Hematopoietic multipotent progenitor cell treated with erythropoietin and hydrocortisone succinate and interleukin-3 and kit ligand, for 17 days (in vitro differentiated cells): ENCODE measurements at regions not wholly inside any gene's neighbourhood (a gene's known extent, or its start where the extent isn't known, plus 50 kb on each side); places are given as distances from the start of the nearest gene placed in this dataset.

ENCODE experiments used
- DNase-seq: peaks from one replicate; pipeline ENCODE4 v3.0.0-alpha.2; 2015; ENCODE audit warnings: low spot score

DNA sequence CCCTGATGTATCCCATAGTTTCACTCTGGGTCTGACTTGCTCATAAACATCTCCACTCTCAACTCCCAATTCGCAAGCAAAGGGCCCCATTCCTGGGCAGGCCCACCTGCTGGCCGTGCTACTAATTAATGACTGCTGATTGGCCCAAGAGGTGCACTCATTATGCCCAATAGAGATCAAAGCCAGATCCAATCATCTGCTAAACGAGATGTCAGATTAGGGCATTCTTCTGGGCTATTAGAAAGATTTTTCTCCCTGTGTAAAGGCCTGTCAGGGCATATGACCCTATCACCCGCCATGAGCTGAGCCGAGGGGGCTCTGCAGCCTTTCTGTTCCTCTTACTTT lies 103.4 kb upstream of the HAAO start:
- no peak for DNase-seq

- DNase-seq, result no peak
Observed at GRCh38 chr2:42895134-42895790, 102.9 kb upstream of the HAAO start.

GRCh38 chr2:42893047-42893758 lies 100.8 kb upstream of the HAAO start:
- DNase-seq, result no peak

- no peak for DNase-seq
Observed at GRCh38 chr2:42890791-42891355, 98.5 kb upstream of the HAAO start.

DNA sequence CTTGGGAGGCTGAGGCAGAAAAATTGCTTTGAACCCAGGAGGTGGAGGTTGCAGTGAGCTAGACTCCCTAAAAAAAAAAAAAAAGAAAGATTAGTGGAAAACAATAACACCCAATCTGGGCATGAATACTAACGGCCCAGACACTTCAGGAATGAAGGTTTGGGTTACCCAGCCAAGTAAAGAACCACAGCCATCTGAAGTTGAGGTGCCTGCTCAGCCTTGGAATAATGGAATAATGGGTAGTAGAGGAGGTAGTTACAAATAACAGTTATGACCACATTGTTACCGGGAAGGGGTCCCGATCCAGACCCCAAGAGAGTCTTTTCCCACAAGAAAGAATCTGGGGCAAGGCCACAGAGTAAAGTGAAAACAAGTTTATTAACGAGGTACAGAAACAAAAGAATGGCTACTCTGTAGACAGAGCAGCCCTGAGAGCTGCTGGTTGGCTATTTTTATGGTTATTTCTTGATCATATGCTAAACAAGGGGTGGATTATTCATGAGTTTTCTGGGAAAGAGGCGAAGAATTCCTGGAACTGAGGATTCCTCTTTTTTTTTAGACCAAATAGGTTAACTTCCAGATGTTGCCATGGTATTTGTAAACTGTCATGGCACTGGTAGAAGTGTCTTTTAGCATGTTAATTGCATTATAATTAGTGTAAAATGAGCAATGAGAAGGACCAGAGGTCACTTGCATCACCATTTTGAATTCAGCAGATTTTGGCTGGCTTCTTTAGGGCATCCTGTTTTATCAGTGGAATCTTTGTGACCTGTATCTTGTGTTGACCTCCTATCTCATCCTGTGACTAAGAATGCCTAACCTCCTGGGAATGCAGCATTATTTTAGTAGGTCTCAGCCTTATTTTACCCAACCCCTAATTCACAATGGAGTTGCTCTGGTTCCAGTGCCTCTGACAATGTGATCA lies 96.2 kb upstream of the HAAO start:
- DNase-seq, result no peak

- no peak for DNase-seq
Observed at GRCh38 chr2:42886921-42887320, 94.5 kb upstream of the HAAO start.

- no peak for DNase-seq
Observed at GRCh38 chr2:42882756-42883155, 90.4 kb upstream of the HAAO start.

DNA sequence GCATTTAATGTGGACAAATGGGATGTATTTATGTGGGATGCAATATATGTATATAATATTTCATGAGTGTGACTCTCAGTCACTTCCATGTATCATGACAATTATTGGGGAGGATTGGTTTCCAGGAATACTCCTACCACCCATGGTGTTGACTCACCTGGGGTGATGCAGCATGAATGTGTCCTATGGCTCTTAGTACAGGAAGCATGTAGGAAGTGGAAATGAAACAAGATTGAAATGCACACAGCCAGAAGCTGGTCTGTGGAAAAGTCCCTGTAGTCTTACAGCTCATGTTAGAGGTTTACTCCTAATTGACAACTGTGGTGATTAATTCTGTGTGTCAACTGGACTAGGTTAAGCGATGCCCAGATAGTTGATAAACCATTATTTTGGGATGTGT lies 89.3 kb upstream of the HAAO start:
- no peak for DNase-seq

DNA sequence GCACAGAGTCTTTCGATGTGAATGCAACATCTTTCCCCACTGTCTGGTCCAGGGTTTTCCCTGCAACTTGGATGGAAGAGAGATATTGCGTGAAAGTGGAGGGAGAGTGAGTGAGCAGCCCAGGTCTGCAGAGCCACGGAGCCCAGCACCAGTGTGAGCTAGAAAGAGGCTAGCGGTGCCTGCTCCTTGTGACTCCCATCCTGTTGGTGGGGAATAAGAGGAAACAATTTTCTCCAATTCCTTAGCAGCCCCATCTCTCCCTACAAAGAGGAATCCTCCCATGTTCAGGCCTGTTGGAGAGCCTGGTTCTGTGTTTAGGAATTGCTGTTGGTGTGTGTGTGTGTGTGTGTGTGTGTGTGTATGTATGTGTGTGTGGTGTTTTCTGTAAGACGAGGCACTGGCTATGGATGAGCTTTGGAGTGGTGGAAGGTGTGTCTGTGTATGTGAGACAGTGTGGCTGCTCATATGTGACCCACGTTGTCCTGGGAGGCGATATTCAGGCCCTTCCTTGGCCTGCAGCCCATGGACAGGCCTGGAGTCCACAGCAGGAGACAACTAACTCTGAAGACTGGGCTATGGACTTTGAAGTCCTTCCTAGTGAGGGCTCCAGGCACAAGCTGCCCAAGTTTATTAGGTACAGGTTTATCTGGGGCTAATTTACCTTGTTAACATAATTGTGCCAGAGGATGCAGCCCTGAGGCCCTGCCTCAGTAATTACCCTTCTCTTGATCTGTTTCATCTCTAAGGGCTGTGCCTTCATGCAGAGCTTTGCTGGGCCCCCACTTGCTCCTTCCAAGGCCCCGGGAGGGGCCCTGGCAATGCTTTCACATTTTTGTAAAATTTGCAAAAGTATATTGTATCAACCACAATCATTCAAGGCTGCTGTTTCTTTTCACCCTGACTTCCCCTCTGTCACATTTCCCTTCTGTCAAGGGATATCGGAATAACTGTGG lies 88.6 kb upstream of the HAAO start:
- DNase-seq, result no peak

DNA sequence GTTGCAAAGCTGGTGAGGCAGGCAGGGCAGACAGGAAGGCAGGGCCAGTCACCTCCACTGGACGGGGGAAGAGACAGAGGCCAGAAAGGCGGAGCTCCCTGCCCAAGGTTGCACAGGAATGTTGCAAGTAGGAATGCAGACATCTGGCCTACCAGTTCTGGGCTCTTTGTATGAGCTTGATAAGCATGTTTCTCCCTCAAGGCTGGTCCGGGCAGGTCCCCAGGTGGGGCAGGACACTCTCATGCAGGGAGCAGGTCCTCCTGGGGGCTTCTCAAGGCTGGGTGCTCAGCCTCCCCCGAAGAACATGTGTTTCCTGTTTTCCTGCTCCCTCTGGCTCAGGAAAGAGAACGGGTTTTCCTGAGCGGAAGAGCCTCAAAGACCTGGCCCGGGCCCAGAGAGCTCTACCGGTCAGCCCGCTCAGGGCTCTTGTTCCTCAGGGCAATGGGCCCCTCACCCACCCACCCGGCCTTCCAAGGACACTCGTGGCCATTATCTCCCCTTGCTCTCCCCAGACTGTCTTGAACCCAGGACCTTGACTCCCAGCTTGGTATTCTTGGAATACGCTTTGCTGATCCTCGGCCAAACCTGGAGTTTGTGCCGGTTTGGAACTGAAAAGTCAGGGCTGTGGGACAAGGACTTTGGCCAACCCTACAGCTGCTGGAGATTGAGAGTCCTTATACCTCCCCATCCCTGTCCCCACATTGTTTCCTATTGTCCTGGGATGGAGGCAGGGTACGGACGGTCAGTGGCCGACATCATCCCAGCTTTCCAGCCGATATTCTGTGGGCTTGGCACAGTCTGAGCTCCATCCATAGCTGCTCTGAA lies 87.7 kb upstream of the HAAO start:
- no peak for DNase-seq

GRCh38 chr2:42879121-42879705 lies 86.8 kb upstream of the HAAO start:
- DNase-seq, result no peak

- DNase-seq, result no peak
Observed at GRCh38 chr2:42878581-42878980, 86.2 kb upstream of the HAAO start.

DNA sequence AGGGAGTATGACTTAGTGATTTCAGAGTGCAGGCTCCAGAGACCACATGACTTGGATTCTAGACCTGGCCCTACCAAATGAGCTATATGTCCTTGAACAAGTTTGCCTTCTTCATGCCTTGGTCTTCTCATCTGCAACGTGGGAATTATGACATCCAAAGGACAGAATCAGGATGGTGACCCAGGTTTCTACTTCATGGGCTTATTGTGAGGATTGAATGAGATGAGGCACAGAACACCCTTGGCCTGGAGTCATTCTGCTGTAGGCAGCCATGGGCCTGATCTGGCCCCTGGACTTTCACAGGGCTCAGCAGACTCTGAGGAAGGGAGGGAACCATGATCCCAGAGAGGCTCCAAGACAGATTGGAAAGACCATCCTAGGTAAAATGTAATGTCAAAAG lies 85.6 kb upstream of the HAAO start:
- no peak for DNase-seq

GRCh38 chr2:42877511-42877910 lies 85.1 kb upstream of the HAAO start:
- no peak for DNase-seq

DNA sequence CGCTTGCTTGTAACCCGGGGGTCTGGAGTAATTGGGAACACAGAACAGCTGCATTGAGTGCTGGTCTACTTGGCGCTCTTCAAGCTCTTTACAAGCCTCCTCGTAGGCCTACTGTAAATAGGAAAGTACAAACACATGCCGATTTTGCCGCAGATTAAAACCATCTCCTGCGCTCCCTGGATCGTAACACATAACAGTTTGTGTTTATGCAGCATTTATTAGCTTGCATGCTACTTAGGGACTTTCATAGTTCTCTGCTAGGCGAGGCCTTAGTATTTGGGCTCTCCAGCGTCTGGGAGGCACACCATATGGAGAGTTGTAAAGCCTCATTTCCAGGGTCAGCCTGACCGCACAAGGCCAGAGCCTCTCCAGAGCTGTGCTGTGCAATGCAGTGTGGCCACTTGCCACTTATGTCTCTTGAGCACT lies 84.0 kb upstream of the HAAO start:
- DNase-seq, result no peak

- DNase-seq, result no peak
Observed at GRCh38 chr2:42875880-42876279, 83.5 kb upstream of the HAAO start.

DNA sequence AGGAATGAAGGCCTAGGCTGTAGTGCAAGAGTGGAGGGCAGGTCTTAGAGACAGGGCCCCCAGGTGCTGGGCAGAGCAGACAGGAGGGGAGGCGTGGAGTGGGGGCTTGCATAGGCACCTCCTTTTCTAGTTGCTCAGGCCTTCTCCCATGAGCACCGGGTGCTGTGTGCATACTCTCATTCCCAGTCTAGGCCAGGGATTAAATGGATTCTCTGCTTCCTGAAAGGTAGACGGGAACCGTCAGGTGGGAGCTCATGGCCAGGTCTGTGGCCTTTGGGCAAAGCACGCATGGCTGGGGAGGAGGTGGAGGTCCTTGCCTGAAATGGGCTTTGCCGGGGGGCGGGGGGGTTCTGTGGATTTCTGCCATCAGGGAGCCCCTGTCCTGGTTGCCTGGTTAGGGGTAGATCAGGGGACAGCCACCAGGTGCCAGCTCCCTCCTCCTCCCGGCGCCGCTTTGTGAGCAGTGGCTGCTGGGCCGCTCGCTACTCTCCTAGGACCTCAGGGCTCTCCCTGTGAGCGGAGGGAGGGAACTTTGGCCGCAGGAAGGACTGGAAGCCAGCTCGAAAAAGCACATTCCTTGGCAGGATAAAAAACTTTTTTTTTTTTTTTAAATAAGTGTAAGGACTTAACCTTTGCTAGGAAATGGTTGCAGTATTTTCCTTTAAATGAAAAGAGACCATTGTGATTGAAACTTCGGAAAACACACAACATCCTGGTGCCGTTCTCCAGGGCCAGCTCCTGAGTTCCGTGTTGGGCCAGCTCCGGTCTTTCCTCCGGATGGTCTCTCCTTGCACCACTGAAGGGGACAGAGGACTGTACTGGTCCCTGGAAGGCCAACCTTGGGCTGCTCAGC lies 82.8 kb upstream of the HAAO start:
- no peak for DNase-seq

GRCh38 chr2:42872721-42873120 lies 80.3 kb upstream of the HAAO start:
- DNase-seq, result no peak

DNA sequence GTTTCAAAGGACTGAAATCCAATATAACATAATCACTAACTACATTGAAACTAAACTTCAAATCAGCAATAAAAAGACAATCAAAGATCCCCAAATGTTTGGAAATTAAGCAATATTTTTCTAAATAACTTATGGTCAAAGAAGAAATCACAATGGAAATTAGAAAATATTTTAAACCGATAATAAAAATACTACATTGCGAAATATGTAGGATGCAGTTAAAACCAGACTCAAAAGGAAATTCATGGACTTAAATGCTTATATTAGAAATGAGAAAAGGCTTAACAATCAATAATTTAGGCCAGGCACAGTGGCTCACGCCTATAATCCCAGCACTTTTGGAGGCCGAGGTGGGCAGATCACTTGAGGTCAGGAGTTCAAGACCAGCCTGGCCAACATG lies 79.0 kb upstream of the HAAO start:
- DNase-seq, result no peak
